SK-N-SH (cell line): ENCODE measurements at regions not wholly inside any gene's neighbourhood (a gene's known extent, or its start where the extent isn't known, plus 50 kb on each side); places are given as distances from the start of the nearest gene placed in this dataset.
"Not testable (repeated sequence)": the region's sequence is repeated elsewhere in the genome, so short reads cannot be mapped to it uniquely, and the experiment has no call there.

ENCODE experiments used
- CTCF ChIA-PET: fragments of 300-600, 350-600 bp; formaldehyde crosslinking; extraction: SDS; loops from one replicate; lab custom pipeline; 2021; lab: Yijun Ruan, JAX
- POLR2A ChIA-PET: fragments of 350-600 bp; sonication (Branson Sonifier 250); formaldehyde crosslinking; extraction: SDS; loops from one replicate; lab custom pipeline; 2020; ENCODE audit warnings: antibody characterized with exemption, inconsistent platforms; lab: Yijun Ruan, JAX
- DNase-seq: peaks from one replicate; pipeline ENCODE4 v3.0.0; 2012
- H2AFZ ChIP-seq: fragments of 200-600 bp; sonication (generic); 2 replicates; pipeline ENCODE4 v1.8.1; 2016; ENCODE audit warnings: antibody characterized with exemption, mild to moderate bottlenecking, low read depth
- H3F3A ChIP-seq: fragments of 200-600 bp; sonication (generic); replicated peaks from 2 replicates; pipeline ENCODE3; 2016; ENCODE audit warnings: antibody characterized with exemption, mild to moderate bottlenecking; ENCODE audit not compliant: insufficient read depth
- H3K27ac ChIP-seq, 2 experiments: fragments of 200-500 bp in 1 of 2; fragments of 200-600 bp in 1 of 2; sonication (Bioruptor generic) in 1 of 2; sonication (generic), shearing (Covaris generic) in 1 of 2; 2 replicates each; pipeline versions ENCODE4 v1.5.1 to v1.6.1; 2014 to 2016; ENCODE audit warnings: low read depth in 2 of 2, inconsistent platforms in 1 of 2, low read length in 1 of 2, mild to moderate bottlenecking in 1 of 2, mixed read lengths in 1 of 2
- H3K27me3 ChIP-seq: fragments of 200-600 bp; sonication (generic), shearing (Covaris generic); 2 replicates; pipeline ENCODE4 v1.6.1; 2016; ENCODE audit warnings: mixed run types; ENCODE audit not compliant: insufficient read depth
- H3K36me3 ChIP-seq, 2 experiments: fragments of 200-500 bp in 1 of 2; fragments of 200-600 bp in 1 of 2; sonication (Bioruptor generic) in 1 of 2; sonication (generic) in 1 of 2; replicated peaks in 1 of 2; 2 replicates each; pipeline versions ENCODE3 to v1.5.1; 2014 to 2016; ENCODE audit warnings: low read length in 1 of 2, mild to moderate bottlenecking in 1 of 2; ENCODE audit not compliant: insufficient read depth in 2 of 2, control insufficient read depth in 1 of 2
- H3K4me1 ChIP-seq, 2 experiments: fragments of 200-500 bp in 1 of 2; fragments of 200-600 bp in 1 of 2; sonication (Bioruptor generic) in 1 of 2; sonication (generic), shearing (Covaris generic) in 1 of 2; 2 replicates each; pipeline versions ENCODE4 v1.5.1 to v1.6.1; 2014 to 2016; ENCODE audit warnings: low read depth in 1 of 2, low read length in 1 of 2, mixed run types in 1 of 2; ENCODE audit not compliant: insufficient read depth in 2 of 2, control insufficient read depth in 1 of 2
- H3K4me2 ChIP-seq: fragments of 200-600 bp; sonication (generic), shearing (Covaris generic); 2 replicates; pipeline ENCODE4 v1.6.1; 2017; ENCODE audit warnings: mixed run types
- H3K4me3 ChIP-seq, 2 experiments: fragments of 200-500 bp in 1 of 2; fragments of 200-600 bp in 1 of 2; sonication (Bioruptor generic) in 1 of 2; sonication (generic), shearing (Covaris generic) in 1 of 2; 2 replicates each; pipeline versions ENCODE4 v1.5.1 to v1.8.1; 2014 to 2016; ENCODE audit warnings: low read depth in 2 of 2, inconsistent platforms in 1 of 2, low read length in 1 of 2, mild to moderate bottlenecking in 1 of 2, mixed read lengths in 1 of 2, moderate library complexity in 1 of 2
- H3K79me2 ChIP-seq: fragments of 200-600 bp; sonication (generic); 2 replicates; pipeline ENCODE4 v1.8.1; 2017; ENCODE audit warnings: mild to moderate bottlenecking; ENCODE audit not compliant: insufficient read depth
- H3K9ac ChIP-seq: fragments of 200-600 bp; sonication (generic); 2 replicates; pipeline ENCODE4 v1.6.1; 2017; ENCODE audit warnings: mixed run types
- H3K9me2 ChIP-seq: fragments of 200-600 bp; sonication (generic); 2 replicates; pipeline ENCODE4 v1.6.1; 2017; ENCODE audit warnings: mixed run types
- H3K9me3 ChIP-seq: fragments of 200-600 bp; sonication (generic); 2 replicates; pipeline ENCODE4 v1.6.1; 2017; ENCODE audit warnings: mixed run types, mild to moderate bottlenecking, moderate library complexity
- H4K20me1 ChIP-seq: fragments of 200-600 bp; sonication (generic); 2 replicates; pipeline ENCODE4 v1.6.1; 2017; ENCODE audit warnings: mild to moderate bottlenecking, mixed run types; ENCODE audit not compliant: insufficient read depth
- CTCF ChIP-seq: fragments of 200-600 bp; sonication (generic); IDR thresholded peaks from 2 replicates; pipeline ENCODE4 v1.6.1; 2017; ENCODE audit warnings: antibody characterized with exemption, mild to moderate bottlenecking, moderate library complexity
- RAD21 ChIP-seq: IDR thresholded peaks from 2 replicates; pipeline ENCODE4 v1.6.1; 2012; ENCODE audit warnings: mild to moderate bottlenecking, low read length
- RCOR1 ChIP-seq: fragments of 150-350 bp; IDR thresholded peaks from 2 replicates; pipeline ENCODE4 v1.6.1; 2017; ENCODE audit warnings: antibody characterized with exemption, low read length
- RXRA ChIP-seq: IDR thresholded peaks from 2 replicates; pipeline ENCODE4 v1.4.0; 2012; ENCODE audit warnings: low read depth, mild to moderate bottlenecking, borderline replicate concordance
- SMC3 ChIP-seq: IDR thresholded peaks from 2 replicates; pipeline ENCODE4 v1.6.1; 2012; ENCODE audit warnings: low read depth, low read length, improper control_type of control experiment
- TEAD4 ChIP-seq: IDR thresholded peaks from 2 replicates; pipeline ENCODE4 v1.4.0; 2012; ENCODE audit warnings: mild to moderate bottlenecking, borderline replicate concordance; ENCODE audit not compliant: insufficient read depth
- YY1 ChIP-seq: IDR thresholded peaks from 2 replicates; pipeline ENCODE4 v1.4.0; 2012; ENCODE audit warnings: low read depth, mild to moderate bottlenecking
- WGBS: methylation state at CpG from one replicate; pipeline ENCODE4 v1.1.6; 2017; ENCODE audit warnings: low lambda C conversion rate; 5-methylcytosine and 5-hydroxymethylcytosine counted together
- TF ChIP-seq, protein P1 (sequence below): fragments of 150-350 bp; IDR thresholded peaks from 2 replicates; pipeline ENCODE4 v1.6.1; 2016; ENCODE audit warnings: mild to moderate bottlenecking, low read depth, low read length

GRCh38 chr1:209199822-209200221 is 383.7 kb upstream of the CAMK1G start (continued):
- TF ChIP-seq YY1 = no peak
- TF ChIP-seq TEAD4 = no peak
- no peak for TF ChIP-seq RXRA

DNA sequence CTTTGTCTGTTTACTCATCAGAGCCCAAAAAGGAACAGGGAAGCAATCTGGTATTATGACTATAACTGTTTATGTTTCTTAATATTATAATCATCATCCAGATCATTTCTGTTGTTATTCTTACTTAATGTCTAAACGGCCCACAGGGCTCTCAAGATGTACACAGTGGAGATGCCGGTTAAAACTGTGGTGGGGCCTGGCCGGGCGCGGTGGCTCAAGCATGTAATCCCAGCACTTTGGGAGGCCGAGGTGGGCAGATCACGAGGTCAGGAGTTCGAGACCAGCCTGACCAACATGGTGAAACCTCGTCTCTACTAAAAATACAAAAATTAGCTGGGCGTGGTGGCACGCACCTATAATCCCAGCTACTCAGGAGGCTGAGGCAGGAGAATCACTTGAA is 381.2 kb upstream of the CAMK1G start:
- H3K9me3 ChIP-seq, H3K36me3 ChIP-seq, H3K79me2 ChIP-seq, H3K4me3 ChIP-seq, H3K4me2 ChIP-seq, H2AFZ ChIP-seq, DNase-seq, H3K27me3 ChIP-seq, H3K27ac ChIP-seq, H3F3A ChIP-seq, H3K4me1 ChIP-seq, H3K9me2 ChIP-seq, H3K9ac ChIP-seq, H4K20me1 ChIP-seq, POLR2A ChIA-PET: not testable (repeated sequence)
- CTCF ChIA-PET = interaction anchor here (0.6 to 14.3 kb wide), 55 partner anchors 9 to 1109 kb away, joined by 3 to 261 read pairs (median 4); partner anchors contain the start of gene PLXNA2
- 80% methylated on average over 11 of the region's 11 CpGs for WGBS

- Histone ChIP-seq H2AFZ (no peak overlapping the region), H3K9ac (no peak overlapping the region), H3F3A (no peaks in the 10 kb centered on the region), H4K20me1 (no peaks in the 10 kb centered on the region), H3K27ac (no peak overlapping the region), H3K4me1 (peaks cover 0 to 15% of the 10 kb centered on the region in 2 experiments; a peak in 2 of 4 replicates), H3K36me3 (no peaks in the 10 kb centered on the region), H3K4me3 (no peak overlapping the region; a peak in 1 of 4 replicates), H3K27me3 (no peaks in the 10 kb centered on the region), H3K9me2 (no peaks in the 10 kb centered on the region), H3K79me2 (no peaks in the 10 kb centered on the region), H3K9me3 (no peaks in the 10 kb centered on the region)
- DNase-seq = peak; percentile 65
- WGBS = 0% methylated on average over 4 of the region's 4 CpGs
- CTCF ChIA-PET = interaction anchor here (0.6 to 14.3 kb wide), 73 partner anchors 9 to 1110 kb away, joined by 3 to 261 read pairs (median 4); partner anchors contain the start of gene PLXNA2
- TF ChIP-seq CTCF = peak; percentile 89
- TF ChIP-seq SMC3 = peak; percentile 76
- no peak for TF ChIP-seq RCOR1
- TF ChIP-seq, protein P1, sequence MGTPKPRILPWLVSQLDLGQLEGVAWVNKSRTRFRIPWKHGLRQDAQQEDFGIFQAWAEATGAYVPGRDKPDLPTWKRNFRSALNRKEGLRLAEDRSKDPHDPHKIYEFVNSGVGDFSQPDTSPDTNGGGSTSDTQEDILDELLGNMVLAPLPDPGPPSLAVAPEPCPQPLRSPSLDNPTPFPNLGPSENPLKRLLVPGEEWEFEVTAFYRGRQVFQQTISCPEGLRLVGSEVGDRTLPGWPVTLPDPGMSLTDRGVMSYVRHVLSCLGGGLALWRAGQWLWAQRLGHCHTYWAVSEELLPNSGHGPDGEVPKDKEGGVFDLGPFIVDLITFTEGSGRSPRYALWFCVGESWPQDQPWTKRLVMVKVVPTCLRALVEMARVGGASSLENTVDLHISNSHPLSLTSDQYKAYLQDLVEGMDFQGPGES = no peak
- peak; percentile 72 for TF ChIP-seq RAD21
- TF ChIP-seq, all 33 proteins: peak for 3
- POLR2A ChIA-PET = no interaction called here
- H3K4me2 ChIP-seq = no peak overlapping the region
These were observed 380.5 kb upstream of the CAMK1G start for GRCh38 chr1:209202830-209203532.
